ENCODE measurements at regions not wholly inside any gene's neighbourhood (a gene's known extent, or its start where the extent isn't known, plus 50 kb on each side); places are given as distances from the start of the nearest gene placed in this dataset.

- DNase-seq (ENCODE audit: extremely low read depth in 1 of 11, low read depth in 9 of 11, low spot score in 4 of 11) = no peak
Measured at GRCh38 chr4:14293582-14293981, 666.1 kb upstream of the BOD1L1 start.

- DNase-seq (ENCODE audit: extremely low read depth in 1 of 11, low read depth in 9 of 11, low spot score in 4 of 11) = no peak
Measured at GRCh38 chr4:14294611-14295010, 667.1 kb upstream of the BOD1L1 start.

GRCh38 chr4:14299166-14299565 is 671.6 kb upstream of the BOD1L1 start:
- DNase-seq (ENCODE audit: extremely low read depth in 1 of 11, low read depth in 9 of 11, low spot score in 4 of 11) = no peak

GRCh38 chr4:14302021-14302420 is 674.5 kb upstream of the BOD1L1 start:
- DNase-seq (ENCODE audit: extremely low read depth in 1 of 11, low read depth in 9 of 11, low spot score in 4 of 11) = no peak

GRCh38 chr4:14303856-14304255 is 676.3 kb upstream of the BOD1L1 start:
- DNase-seq (ENCODE audit: extremely low read depth in 1 of 11, low read depth in 9 of 11, low spot score in 4 of 11) = no peak

- DNase-seq (ENCODE audit: extremely low read depth in 1 of 11, low read depth in 9 of 11, low spot score in 4 of 11) = no peak
Measured at GRCh38 chr4:14308229-14308651, 680.7 kb upstream of the BOD1L1 start.

GRCh38 chr4:14309431-14309830 is 681.9 kb upstream of the BOD1L1 start:
- no peak for DNase-seq (ENCODE audit: extremely low read depth in 1 of 11, low read depth in 9 of 11, low spot score in 4 of 11)

GRCh38 chr4:14313757-14314156 is 686.2 kb upstream of the BOD1L1 start:
- DNase-seq (ENCODE audit: extremely low read depth in 1 of 11, low read depth in 9 of 11, low spot score in 4 of 11) = no peak

GRCh38 chr4:14315129-14315528 is 687.2 kb upstream of the CPEB2 start:
- DNase-seq (ENCODE audit: extremely low read depth in 1 of 11, low read depth in 9 of 11, low spot score in 4 of 11) = no peak

- DNase-seq (ENCODE audit: extremely low read depth in 1 of 11, low read depth in 9 of 11, low spot score in 4 of 11) = no peak
Measured at GRCh38 chr4:14317351-14317750, 684.9 kb upstream of the CPEB2 start.

- DNase-seq (ENCODE audit: extremely low read depth in 1 of 11, low read depth in 9 of 11, low spot score in 4 of 11) = no peak
Measured at GRCh38 chr4:14318671-14319070, 683.6 kb upstream of the CPEB2 start.

- DNase-seq (ENCODE audit: extremely low read depth in 1 of 11, low read depth in 9 of 11, low spot score in 4 of 11) = no peak
Measured at GRCh38 chr4:14321723-14322122, 680.6 kb upstream of the CPEB2 start.

- DNase-seq (ENCODE audit: extremely low read depth in 1 of 11, low read depth in 9 of 11, low spot score in 4 of 11) = no peak
Measured at GRCh38 chr4:14323191-14323590, 679.1 kb upstream of the CPEB2 start.

GRCh38 chr4:14329228-14329627 is 673.1 kb upstream of the CPEB2 start:
- no peak for DNase-seq (ENCODE audit: extremely low read depth in 1 of 11, low read depth in 9 of 11, low spot score in 4 of 11)

- DNase-seq (ENCODE audit: extremely low read depth in 1 of 11, low read depth in 9 of 11, low spot score in 4 of 11) = no peak
Measured at GRCh38 chr4:14333616-14334015, 668.7 kb upstream of the CPEB2 start.

GRCh38 chr4:14334166-14334565 is 668.1 kb upstream of the CPEB2 start:
- DNase-seq (ENCODE audit: extremely low read depth in 1 of 11, low read depth in 9 of 11, low spot score in 4 of 11) = no peak

- no peak for DNase-seq (ENCODE audit: extremely low read depth in 1 of 11, low read depth in 9 of 11, low spot score in 4 of 11)
Measured at GRCh38 chr4:14335872-14336271, 666.4 kb upstream of the CPEB2 start.

GRCh38 chr4:14336656-14337055 is 665.6 kb upstream of the CPEB2 start:
- no peak for DNase-seq (ENCODE audit: extremely low read depth in 1 of 11, low read depth in 9 of 11, low spot score in 4 of 11)

GRCh38 chr4:14337892-14338584 is 664.2 kb upstream of the CPEB2 start:
- DNase-seq (ENCODE audit: extremely low read depth in 1 of 11, low read depth in 9 of 11, low spot score in 4 of 11) = no peak

- DNase-seq (ENCODE audit: extremely low read depth in 1 of 11, low read depth in 9 of 11, low spot score in 4 of 11) = no peak
Measured at GRCh38 chr4:14338585-14339265, 663.6 kb upstream of the CPEB2 start.

GRCh38 chr4:14339715-14340114 is 662.6 kb upstream of the CPEB2 start:
- no peak for DNase-seq (ENCODE audit: extremely low read depth in 1 of 11, low read depth in 9 of 11, low spot score in 4 of 11)

All from renal cortex interstitium (tissue), 11 donors.